NCI-H2029 treated with DMSO at 0.1 percent for 48 hours (cell line): ENCODE measurements at regions not wholly inside any gene's neighbourhood (a gene's known extent, or its start where the extent isn't known, plus 50 kb on each side); places are given as distances from the start of the nearest gene placed in this dataset.
"Not testable (repeated sequence)": the region's sequence is repeated elsewhere in the genome, so short reads cannot be mapped to it uniquely, and the experiment has no call there.

Source experiments
- DNase-seq: peaks from one replicate; lab custom pipeline; 2025; lab: John Stamatoyannopoulos, UW

- no peak for DNase-seq
These were observed 314.1 kb downstream of the SV2B start for GRCh38 chr15:91414124-91414523.

DNA sequence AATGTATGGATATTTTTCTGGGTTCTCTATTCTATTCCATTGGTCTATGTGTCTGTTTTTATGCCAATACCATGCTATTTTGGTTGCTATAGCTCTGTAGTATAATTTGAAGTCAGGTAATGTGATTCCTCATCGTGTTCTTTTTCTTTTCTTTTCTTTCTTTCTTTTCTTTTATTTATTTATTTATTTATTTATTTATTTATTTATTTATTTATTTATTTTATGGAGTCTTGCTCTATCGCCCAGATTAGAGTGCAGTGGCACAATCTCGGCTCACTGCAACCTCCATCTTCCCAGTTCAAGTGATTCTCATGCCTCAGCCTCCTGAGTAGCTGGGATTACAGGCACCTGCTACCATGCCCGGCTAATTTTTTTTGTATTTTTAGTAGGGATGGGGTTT lies 315.2 kb downstream of the SV2B start:
- not testable (repeated sequence) for DNase-seq

DNA sequence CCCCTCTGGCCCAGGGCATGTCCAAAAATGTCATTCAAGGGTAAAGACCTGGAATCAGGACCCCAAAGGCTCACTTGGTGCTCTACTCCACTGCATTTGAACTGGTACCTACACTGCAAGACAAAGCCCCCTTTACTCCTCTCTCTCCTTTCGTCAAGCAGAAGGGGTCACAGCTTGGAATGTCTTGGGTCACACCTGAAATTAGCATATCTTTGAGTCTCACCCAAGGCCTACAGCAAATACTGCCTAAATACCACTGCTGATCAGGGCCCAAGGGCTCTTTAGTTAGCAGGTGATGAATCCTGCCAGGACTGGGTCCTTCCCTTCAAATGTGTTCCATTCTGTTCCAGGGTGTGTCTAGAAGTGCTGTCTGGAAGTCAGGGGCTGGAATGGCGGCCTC lies 320.6 kb downstream of the SV2B start:
- no peak for DNase-seq

GRCh38 chr15:91422797-91423196 lies 322.7 kb downstream of the SV2B start:
- DNase-seq: no peak

- DNase-seq: no peak
These were observed 323.9 kb downstream of the SV2B start for GRCh38 chr15:91424001-91424400.

- DNase-seq: no peak
These were observed 326.4 kb downstream of the SV2B start for GRCh38 chr15:91426412-91426811.

- no peak for DNase-seq
These were observed 329.9 kb downstream of the SV2B start for GRCh38 chr15:91429973-91430372.

- no peak for DNase-seq
These were observed 331.1 kb downstream of the SV2B start for GRCh38 chr15:91431041-91431715.

GRCh38 chr15:91435113-91435512 lies 335.1 kb downstream of the SV2B start:
- DNase-seq: no peak

DNA sequence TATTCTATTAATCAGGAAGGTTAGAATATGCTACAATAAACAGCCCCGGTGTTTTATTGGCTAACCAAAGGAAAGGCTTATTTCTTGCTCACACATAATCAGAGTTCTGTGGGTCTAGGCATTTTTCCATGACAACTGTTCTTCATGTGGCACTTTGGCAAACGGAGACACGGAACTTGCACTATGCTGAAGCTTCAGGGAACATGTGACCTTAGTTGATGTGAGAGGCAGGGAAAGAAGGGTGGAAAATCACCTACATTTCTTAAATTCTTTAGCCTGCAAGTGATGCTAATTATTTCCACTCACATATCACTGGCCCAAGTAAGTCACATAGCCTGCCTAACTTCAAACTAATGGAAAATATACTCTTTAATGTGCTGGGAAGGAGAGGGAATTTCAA lies 344.6 kb downstream of the SV2B start:
- no peak for DNase-seq

GRCh38 chr15:91445695-91446228 lies 345.7 kb downstream of the SV2B start:
- no peak for DNase-seq

- no peak for DNase-seq
These were observed 348.1 kb downstream of the SV2B start for GRCh38 chr15:91447991-91448644.

GRCh38 chr15:91453376-91453775 lies 353.3 kb downstream of the SV2B start:
- DNase-seq: not testable (repeated sequence)

DNA sequence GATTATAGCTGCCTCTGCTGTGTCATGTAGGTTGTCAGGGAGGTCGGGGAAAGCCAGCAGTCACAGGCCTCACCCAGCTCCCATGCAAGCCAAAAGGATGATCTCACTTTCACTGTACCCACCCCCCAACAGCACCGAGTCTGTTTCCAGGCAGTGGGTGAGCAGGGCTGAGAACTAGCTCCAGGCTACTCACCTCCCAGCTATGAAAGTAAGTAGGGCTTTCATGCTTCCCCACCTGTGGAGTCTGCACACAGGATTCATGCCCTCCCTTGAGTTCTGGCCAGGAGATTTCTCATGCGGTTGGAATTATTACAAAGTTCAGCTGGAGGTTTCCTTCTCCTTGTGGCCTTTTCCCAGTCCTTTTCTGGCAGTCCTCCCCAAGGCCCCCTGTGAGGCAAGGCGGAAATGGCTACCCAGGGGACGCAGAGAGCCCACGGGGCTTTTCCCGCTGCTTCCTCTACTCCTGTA lies 356.2 kb downstream of the SV2B start:
- DNase-seq: no peak

DNA sequence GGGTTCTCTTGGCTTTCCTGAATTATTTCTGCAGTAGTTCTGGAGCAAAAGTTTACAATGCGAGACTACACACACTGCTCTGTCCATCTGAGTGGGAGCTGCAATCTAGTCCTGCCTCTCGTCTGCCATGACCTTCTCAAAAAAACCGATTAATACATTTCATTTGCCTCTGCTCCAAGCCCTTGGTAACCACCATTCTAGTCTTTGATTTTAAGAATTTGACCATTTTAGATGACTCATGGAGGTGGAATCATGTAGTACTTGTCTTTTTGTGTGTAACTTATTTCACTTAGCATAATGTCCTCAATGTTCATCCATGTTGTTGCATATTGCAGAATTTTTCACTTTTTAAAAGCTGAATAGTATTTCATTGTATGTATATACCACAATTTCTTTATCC lies 356.9 kb downstream of the SV2B start:
- DNase-seq: no peak

DNA sequence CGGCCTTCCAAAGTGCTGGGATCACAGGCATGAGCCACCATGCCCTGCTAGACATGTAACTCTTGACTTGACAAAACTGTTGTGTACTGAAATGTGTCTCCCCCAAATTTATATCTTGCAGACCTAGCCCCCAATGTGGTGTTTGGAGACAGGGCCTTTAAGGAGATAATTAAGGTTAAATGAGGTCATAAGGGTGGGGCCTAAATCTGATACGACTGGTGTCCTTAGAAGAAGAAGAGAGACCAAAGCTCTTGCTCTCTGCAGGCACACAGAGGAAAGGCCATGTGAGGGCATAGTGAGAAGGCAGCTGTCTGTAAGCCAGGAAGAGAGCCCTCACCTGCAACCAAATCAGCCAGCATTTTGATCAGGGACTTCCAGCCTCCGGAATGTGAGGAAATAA lies 361.3 kb downstream of the SV2B start:
- DNase-seq: no peak

DNA sequence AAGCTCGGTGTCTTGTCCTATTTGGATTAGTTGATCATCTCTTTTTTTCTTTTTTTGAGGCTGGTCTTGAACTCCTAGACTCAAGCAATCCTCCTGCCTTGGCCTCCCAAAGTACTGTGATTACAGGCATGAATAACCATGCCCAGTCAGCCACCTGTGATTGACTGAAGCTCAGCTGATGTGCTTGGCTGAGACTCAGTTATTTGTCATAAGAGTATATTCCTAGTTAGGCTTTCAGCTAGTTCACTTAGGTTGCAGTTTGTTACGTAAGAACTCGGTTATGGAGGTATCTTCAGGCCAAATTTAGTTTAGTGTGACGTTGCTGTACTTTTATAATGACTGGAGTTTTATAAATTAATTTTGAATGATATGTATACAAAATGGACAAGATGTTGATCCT lies 365.0 kb downstream of the SV2B start:
- no peak for DNase-seq

- no peak for DNase-seq
These were observed 365.6 kb downstream of the SV2B start for GRCh38 chr15:91465696-91466095.

DNA sequence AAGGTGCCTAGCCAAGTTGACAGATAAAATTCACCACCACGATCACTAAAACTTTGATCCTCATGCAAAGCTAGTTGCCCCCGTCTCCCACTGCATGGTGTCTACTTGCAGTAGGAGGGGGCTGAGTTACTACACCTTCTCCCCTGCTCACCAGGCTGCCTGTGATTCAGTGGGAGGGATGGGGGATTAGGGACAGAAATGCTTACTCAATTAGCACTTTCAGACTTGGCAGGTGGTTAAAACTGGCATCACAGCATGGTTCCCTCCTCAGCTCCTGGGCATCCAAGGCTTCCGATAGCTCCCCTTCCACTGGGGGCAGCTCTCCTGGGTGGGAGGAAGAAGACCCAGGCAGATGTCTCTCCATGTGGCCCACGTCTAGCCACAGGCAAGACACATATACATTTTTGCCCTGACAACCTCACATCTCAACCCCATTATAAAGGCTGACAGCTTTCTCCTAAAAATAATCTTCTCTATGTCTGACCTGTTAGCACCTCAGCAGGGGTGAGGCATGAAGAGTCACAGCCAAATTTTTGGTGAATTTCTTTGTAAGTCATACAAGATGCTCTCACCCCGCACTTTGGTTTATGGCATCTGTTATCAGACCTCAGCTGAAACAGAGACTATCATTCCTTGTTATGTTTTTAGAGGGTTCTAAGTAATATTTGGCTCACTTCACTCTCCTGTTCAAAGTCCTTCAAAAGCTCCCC lies 369.0 kb downstream of the SV2B start:
- DNase-seq: no peak

- no peak for DNase-seq
These were observed 369.8 kb downstream of the SV2B start for GRCh38 chr15:91469632-91470567.

- DNase-seq: no peak
These were observed 371.4 kb downstream of the SV2B start for GRCh38 chr15:91471468-91471867.

GRCh38 chr15:91472316-91472756 lies 372.3 kb downstream of the SV2B start:
- DNase-seq: no peak
